Activated CD4-positive, alpha-beta T cell treated with anti-CD3 and anti-CD28 coated beads for 36 hours (primary cell): ENCODE measurements at regions not wholly inside any gene's neighbourhood (a gene's known extent, or its start where the extent isn't known, plus 50 kb on each side); places are given as distances from the start of the nearest gene placed in this dataset.

ENCODE experiments used
- ATAC-seq: fragments of 200-7000 bp; cut with Tn5 transposase; one replicate; pipeline ENCODE4 v1.10.0; 2021; ENCODE audit warnings: mild to moderate bottlenecking, moderate library complexity
- CTCF ChIA-PET: fragments of 350-600 bp; sonication (Branson Sonifier 250); formaldehyde crosslinking; loops from one replicate; lab custom pipeline; 2021; ENCODE audit warnings: antibody characterized with exemption; lab: Charles Lee
- POLR2A ChIA-PET: fragments of 350-600 bp; sonication (Branson Sonifier 250); formaldehyde crosslinking; loops from one replicate; lab custom pipeline; 2021; ENCODE audit warnings: antibody characterized with exemption, inconsistent platforms; lab: Charles Lee
- DNase-seq: peaks from one replicate; pipeline ENCODE4 v3.0.0-alpha.2; 2020
- H3K27ac Mint-ChIP-seq: one replicate; pipeline ENCODE4 v1.8.0; 2021; ENCODE audit warnings: mixed read lengths
- H3K27me3 Mint-ChIP-seq: one replicate; pipeline ENCODE4 v1.8.0; 2021; ENCODE audit warnings: mixed read lengths
- H3K36me3 Mint-ChIP-seq: one replicate; pipeline ENCODE4 v1.8.0; 2021; ENCODE audit warnings: low read depth, mixed read lengths
- H3K4me1 Mint-ChIP-seq: one replicate; pipeline ENCODE4 v1.8.0; 2021; ENCODE audit warnings: mixed read lengths
- H3K4me3 Mint-ChIP-seq: one replicate; pipeline ENCODE4 v1.8.0; 2021; ENCODE audit warnings: mild to moderate bottlenecking, moderate library complexity, mixed read lengths
- H3K9me3 Mint-ChIP-seq: one replicate; pipeline ENCODE4 v1.8.0; 2021; ENCODE audit warnings: low read depth, mixed read lengths
- intact Hi-C, 2 experiments: fragments of 100-400 bp; cut with DNase I in 1 of 2; cut with micrococcal nuclease in 1 of 2; formaldehyde crosslinking; loops; one replicate each; pipeline versions ENCODE4 v1.14.2 to v1.15.1; 2022 to 2024; cut with DNase I, micrococcal nuclease

DNA sequence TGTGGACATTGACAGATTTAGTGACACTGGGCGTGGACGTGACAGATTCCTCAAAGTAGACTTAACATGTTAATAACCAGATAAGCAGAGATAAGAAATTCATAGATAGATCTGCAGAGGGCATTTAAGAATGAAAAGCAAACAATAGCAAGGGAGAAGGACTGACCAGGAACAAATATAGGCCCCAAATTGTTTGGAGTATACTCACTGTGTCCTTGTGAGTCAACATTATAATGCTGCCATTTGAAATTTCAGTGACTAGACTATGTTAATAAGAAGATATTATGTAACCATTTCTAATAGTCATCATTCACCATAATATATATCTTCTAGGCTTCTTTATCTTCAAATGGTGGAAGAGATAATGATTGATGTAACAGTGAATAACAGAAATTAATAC, 78.1 kb upstream of the SLC38A11 start:
- Mint-ChIP-seq H3K4me3 (no peak overlapping the region), H3K4me1 (no peaks in the 10 kb centered on the region), H3K36me3 (no peaks in the 10 kb centered on the region), H3K27ac (no peak overlapping the region), H3K27me3 (no peaks in the 10 kb centered on the region), H3K9me3 (peaks cover 6% of the 10 kb centered on the region)
- DNase-seq (no peak), ATAC-seq (no peak)
- intact Hi-C loops: no loop called here
- ChIA-PET CTCF (interaction anchor here (1.1 kb wide), 1 partner anchor 19 kb away, joined by 3 read pairs; no protein-coding TSS in a partner anchor), POLR2A (no interaction called here)

DNA sequence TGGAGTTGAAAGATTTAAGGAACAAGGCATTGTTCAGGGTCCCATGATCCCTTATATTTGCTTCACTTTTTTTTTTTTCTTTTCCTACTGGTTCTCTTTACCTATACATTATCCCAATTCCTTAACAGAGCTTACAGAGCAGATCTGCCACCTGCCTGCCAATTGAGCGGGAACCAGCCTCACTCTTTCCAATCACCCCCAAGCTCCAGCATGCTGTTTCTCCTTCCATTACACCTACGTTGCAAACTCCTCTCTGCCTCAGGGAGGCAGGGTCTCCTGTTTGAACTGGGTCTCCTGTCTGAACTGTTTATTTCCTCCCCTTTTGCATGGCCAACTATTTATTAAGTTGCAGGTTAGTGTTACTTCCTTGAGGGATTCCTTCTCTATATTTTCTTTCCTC, 77.2 kb upstream of the SLC38A11 start:
- no peak for ATAC-seq
- no peaks in the 10 kb centered on the region for H3K36me3 Mint-ChIP-seq
- peaks cover 2% of the 10 kb centered on the region for H3K9me3 Mint-ChIP-seq
- CTCF ChIA-PET: interaction anchor here (1.0 to 1.1 kb wide), 2 partner anchors 16 to 18 kb away, joined by 3 read pairs; no protein-coding TSS in a partner anchor
- no peaks in the 10 kb centered on the region for H3K4me1 Mint-ChIP-seq
- DNase-seq: no peak
- no peaks in the 10 kb centered on the region for H3K27me3 Mint-ChIP-seq
- no peak overlapping the region for H3K27ac Mint-ChIP-seq
- POLR2A ChIA-PET: no interaction called here
- no peak overlapping the region for H3K4me3 Mint-ChIP-seq
- intact Hi-C loops: no loop called here

DNA sequence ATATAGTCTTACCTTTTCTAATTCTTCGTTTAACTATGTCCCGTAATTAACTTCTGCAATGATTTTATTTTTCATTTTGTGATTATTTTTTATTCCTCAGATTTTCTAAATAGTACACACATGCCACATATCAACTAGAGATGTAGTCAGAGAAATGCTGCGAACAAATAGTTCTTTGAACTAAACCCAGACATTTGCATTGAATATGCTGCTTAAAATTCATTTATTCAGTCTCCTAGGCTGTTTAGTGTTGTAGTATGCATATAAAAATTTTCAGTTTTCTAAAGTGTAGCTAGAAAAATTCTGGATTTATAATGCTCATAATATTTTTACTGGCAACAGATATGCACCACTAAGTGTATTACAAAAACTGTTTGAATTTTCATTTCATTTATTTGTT, 68.9 kb upstream of the SLC38A11 start:
- Mint-ChIP-seq H3K27me3 (no peaks in the 10 kb centered on the region), H3K4me3 (no peak overlapping the region), H3K36me3 (no peaks in the 10 kb centered on the region), H3K9me3 (no peaks in the 10 kb centered on the region), H3K4me1 (no peaks in the 10 kb centered on the region), H3K27ac (no peak overlapping the region)
- ChIA-PET POLR2A (no interaction called here), CTCF (no interaction called here)
- intact Hi-C loops: no loop called here
- ATAC-seq (no peak), DNase-seq (no peak)

DNA sequence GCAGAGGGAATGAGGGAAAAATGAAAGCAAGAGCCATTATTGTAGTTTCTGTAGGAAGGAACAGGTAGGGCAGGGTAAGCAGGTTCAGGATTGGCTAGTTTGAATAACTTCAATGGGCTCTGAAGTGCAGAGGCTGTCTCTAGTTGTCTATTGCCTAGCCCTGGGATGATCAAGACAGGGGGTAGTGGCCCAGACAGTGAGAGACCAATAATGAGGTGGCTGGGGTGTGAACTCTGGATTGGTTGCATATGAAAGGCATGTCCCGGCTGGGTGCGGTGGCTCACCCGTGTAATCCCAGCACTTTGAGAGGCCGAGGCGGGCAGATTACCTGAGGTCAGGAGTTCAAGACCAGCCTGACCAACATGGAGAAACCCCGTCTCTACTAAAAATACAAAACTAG, 67.5 kb upstream of the SLC38A11 start:
- ATAC-seq (no peak), DNase-seq (no peak)
- no peaks in the 10 kb centered on the region for H3K4me1 Mint-ChIP-seq
- H3K36me3 Mint-ChIP-seq: no peaks in the 10 kb centered on the region
- no peaks in the 10 kb centered on the region for H3K27me3 Mint-ChIP-seq
- no peak overlapping the region for H3K27ac Mint-ChIP-seq
- CTCF ChIA-PET: no interaction called here
- POLR2A ChIA-PET: no interaction called here
- intact Hi-C loops: no loop called here
- no peaks in the 10 kb centered on the region for H3K9me3 Mint-ChIP-seq
- H3K4me3 Mint-ChIP-seq: no peak overlapping the region

DNA sequence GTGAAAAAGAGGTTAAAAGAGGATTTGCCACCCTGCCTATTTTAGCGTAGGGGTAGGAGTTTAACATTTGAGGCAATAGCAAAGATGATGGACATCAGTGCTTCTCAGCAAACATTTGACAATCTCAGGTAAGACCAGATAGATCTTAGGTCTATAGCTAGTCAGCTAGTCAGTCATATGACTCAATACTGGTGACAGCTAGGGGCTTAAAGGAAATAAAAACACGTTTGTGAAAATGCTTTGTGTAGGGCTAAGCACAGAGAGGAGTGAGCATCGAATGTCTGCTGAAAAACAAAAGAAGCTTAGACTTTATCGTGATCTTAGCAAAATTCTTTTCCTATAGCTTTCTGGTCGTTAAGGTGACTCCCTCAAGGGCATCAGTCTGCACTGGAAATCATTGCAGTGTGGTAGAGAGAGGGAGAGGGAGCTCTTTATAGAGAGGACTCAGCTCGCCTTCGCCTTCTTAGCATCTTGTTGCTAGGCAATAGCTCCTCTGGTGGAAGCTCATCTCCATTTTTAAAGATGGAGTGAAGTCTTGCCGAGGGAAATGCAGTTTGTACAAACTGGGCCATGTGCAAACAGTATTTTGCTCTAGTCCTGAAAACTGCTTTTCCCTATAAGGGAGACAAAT, 62.8 kb upstream of the SLC38A11 start:
- Mint-ChIP-seq H3K36me3 (no peaks in the 10 kb centered on the region), H3K27ac (no peak overlapping the region), H3K4me1 (no peaks in the 10 kb centered on the region), H3K4me3 (no peak overlapping the region), H3K9me3 (no peaks in the 10 kb centered on the region), H3K27me3 (peaks cover 3% of the 10 kb centered on the region)
- ATAC-seq (no peak), DNase-seq (no peak)
- POLR2A ChIA-PET: no interaction called here
- CTCF ChIA-PET: interaction anchor here (1.1 to 4.5 kb wide), 3 partner anchors 11 to 193 kb away, joined by 4 to 41 read pairs (median 4); partner anchors contain the start of gene SCN3A
- intact Hi-C loops: loop anchor here (2.0 to 10.0 kb wide), 4 partner anchors 184 to 857 kb away; partner anchors contain the start of gene SCN3A (in 1 of the 2)

DNA sequence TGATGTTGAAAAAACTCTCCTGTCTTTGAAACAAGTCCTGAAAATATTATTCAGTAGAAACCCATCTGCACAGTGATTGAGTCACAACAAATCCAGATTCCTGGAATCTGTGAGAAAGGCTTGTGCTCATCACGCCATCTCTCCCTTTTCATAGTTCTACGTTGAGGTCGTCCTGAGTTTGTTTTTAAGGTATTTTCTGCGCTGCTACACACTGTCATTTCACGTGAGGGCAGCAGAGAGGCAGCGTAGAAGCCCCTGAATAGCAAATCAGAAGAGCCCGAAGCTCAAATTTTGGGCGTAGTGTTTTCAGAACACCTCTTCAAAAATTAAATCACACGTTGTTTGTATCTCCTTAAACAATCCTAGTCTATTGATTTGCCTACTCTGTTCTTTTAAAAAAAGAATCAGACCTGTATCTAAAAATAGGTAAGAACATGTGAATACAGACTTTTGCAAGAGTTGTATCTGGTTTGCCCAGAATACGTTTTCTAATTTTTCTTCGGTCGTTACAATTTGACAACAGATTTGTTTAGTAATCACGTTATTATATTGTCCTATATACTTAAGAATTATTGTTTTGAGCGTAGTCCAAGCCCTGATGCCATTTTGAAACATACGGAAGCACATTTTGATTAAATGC, 61.6 kb upstream of the SLC38A11 start:
- DNase-seq (peak; percentile 54), ATAC-seq (peak; percentile 78)
- no peaks in the 10 kb centered on the region for H3K9me3 Mint-ChIP-seq
- peaks cover 3% of the 10 kb centered on the region for H3K27me3 Mint-ChIP-seq
- intact Hi-C loops: loop anchor here (2.0 to 10.0 kb wide), 4 partner anchors 185 to 858 kb away; partner anchors contain the start of gene SCN3A (in 1 of the 2)
- no peaks in the 10 kb centered on the region for H3K36me3 Mint-ChIP-seq
- ChIA-PET POLR2A (no interaction called here), CTCF (interaction anchor here (0.6 to 4.5 kb wide), 25 partner anchors 10 to 857 kb away, joined by 3 to 41 read pairs (median 4); partner anchors contain the start of gene SCN3A)
- no peak overlapping the region for H3K27ac Mint-ChIP-seq
- H3K4me1 Mint-ChIP-seq: no peaks in the 10 kb centered on the region
- H3K4me3 Mint-ChIP-seq: no peak overlapping the region

DNA sequence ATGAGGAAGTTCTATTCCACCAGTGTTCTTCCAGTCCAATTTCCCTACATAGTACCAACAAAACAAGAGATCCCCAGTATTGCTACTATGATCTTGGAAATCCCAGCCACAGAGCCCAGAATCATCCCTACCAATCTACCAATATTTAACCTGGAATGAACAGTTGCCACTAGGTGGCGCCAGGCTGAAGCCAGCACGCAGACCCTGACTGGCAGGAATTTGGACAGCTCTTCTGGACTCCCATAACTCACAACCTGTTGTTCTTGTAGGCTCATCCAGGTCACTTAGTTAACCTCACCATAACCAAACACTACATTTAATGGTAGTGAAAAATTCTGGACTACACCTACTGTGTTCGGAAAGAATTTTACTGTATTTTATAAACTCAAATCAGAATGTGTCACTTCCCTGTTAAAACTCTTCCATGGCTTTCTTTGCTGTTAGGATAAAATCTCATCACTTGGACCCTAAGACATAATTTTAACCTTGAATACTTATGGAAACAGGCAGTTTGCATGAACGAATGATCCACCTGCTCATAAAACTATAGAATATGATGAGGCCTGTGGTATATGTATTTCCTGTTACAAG, 59.8 kb upstream of the SLC38A11 start:
- no peaks in the 10 kb centered on the region for H3K36me3 Mint-ChIP-seq
- peak; percentile 78 for DNase-seq
- POLR2A ChIA-PET: no interaction called here
- H3K27ac Mint-ChIP-seq: no peak overlapping the region
- CTCF ChIA-PET: interaction anchor here (0.8 to 4.5 kb wide), 8 partner anchors 12 to 241 kb away, joined by 3 to 41 read pairs (median 5); partner anchors contain the start of gene SCN3A
- no peaks in the 10 kb centered on the region for H3K9me3 Mint-ChIP-seq
- intact Hi-C loops: loop anchor here (1.0 to 10.0 kb wide), 6 partner anchors 187 to 860 kb away; partner anchors contain the start of gene SCN3A (in 2 of the 2)
- H3K4me3 Mint-ChIP-seq: no peak overlapping the region
- H3K27me3 Mint-ChIP-seq: peaks cover 7% of the 10 kb centered on the region
- peak; percentile 63 for ATAC-seq
- H3K4me1 Mint-ChIP-seq: no peaks in the 10 kb centered on the region

DNA sequence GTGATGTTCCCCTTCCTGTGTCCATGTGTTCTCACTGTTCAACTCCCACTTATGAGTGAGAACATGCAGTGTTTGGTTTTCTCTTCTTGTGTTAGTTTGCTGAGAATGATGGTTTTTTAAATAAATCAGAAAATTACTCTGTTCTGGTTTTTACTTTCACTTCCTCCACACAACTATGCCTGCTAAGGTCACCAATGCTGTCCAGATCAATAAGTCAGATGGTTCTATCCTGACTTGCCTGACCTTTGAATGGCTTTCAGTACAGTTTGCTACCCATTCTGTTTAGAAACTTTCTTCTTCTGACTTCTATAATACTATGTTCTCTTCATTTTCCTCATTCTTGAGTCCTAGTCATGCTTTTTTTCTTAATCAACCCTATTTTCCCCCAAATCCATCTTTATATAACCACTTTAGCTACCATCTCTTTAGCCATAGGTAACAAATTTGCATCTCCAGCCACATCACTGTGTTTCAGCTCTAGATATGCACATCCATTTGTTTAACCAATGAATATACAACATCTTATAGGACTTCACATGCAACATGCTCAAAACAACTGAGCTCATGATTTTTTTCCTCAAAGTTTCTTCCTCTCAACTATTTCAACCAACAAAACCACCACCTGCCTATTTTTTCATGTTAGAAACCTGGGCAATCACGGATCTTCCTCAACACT, 58.8 kb upstream of the SLC38A11 start:
- intact Hi-C loops: loop anchor here in 1 of 2 experiments (2.0 to 10.0 kb wide), 3 partner anchors 277 to 861 kb away; no protein-coding TSS in a partner anchor
- H3K27ac Mint-ChIP-seq: no peak overlapping the region
- no peaks in the 10 kb centered on the region for H3K36me3 Mint-ChIP-seq
- POLR2A ChIA-PET: no interaction called here
- H3K9me3 Mint-ChIP-seq: no peaks in the 10 kb centered on the region
- CTCF ChIA-PET: interaction anchor here (0.7 to 4.5 kb wide), 7 partner anchors 12 to 278 kb away, joined by 3 to 41 read pairs (median 3); partner anchors contain the start of gene SCN3A
- no peak overlapping the region for H3K4me3 Mint-ChIP-seq
- ATAC-seq (no peak), DNase-seq (no peak)
- peaks cover 9% of the 10 kb centered on the region for H3K27me3 Mint-ChIP-seq
- H3K4me1 Mint-ChIP-seq: no peaks in the 10 kb centered on the region

DNA sequence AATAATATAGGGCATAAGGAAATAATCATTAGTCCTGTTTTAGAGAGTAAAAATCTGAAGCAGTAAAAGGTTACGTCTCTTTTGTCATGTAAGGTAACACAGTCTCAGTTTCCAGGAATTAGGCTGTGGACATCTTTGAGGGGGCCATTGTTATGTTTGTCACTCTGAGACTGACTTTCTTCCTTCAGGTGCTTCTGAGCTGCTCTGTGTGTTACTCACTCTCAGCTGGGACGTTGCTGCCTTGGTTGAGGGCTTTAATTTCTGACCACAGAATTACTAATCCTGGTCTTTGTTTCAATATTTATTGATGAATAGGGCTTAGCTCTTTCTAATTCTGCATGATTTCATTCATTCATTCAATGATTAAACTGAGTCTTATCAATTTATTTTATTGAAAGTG, 55.9 kb upstream of the SLC38A11 start:
- ATAC-seq (no peak), DNase-seq (no peak)
- CTCF ChIA-PET: no interaction called here
- Mint-ChIP-seq H3K9me3 (no peaks in the 10 kb centered on the region), H3K27ac (no peak overlapping the region), H3K27me3 (peaks cover 9% of the 10 kb centered on the region), H3K36me3 (no peaks in the 10 kb centered on the region), H3K4me3 (no peak overlapping the region), H3K4me1 (no peaks in the 10 kb centered on the region)
- intact Hi-C loops: loop anchor here in 1 of 2 experiments (10.0 kb wide), 1 partner anchor 864 kb away; no protein-coding TSS in a partner anchor
- POLR2A ChIA-PET: no interaction called here

DNA sequence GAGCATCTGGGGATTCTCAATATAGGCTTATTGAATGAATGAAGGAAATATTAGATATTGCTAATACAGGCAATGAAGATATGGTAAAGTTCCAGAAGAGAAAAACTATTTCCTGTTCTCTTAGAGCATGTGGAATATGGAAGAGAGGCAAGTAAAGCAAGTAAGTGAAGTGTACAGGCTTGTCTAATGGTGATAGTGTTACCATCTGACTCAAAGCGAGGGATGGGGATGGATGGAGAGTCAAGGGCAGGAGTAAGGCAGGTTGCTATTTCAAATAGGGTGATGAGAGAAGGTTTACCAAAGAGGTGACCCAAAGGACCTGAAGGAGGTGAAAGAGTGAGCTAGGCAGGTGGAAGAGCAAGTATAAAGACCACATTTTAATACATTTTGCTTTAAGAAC, 55.2 kb upstream of the SLC38A11 start:
- CTCF ChIA-PET: no interaction called here

DNA sequence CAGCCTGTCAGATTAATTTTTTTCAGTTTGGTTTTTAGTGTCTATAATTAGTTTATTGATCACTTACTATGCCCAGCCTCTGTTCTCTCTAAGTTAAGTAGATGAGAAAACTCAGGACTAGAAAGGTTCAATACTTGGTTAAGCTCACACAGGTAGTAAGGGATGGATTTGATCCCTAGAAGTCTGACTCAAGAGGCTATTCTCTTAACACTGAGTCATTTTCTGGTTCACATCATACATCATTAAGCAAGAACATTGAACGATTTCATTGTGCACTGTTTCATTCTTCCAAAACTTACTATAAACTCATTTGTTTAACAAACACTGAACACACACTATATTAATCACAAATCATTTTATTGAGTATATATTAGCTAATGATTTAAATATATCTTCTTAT, 54.1 kb upstream of the SLC38A11 start:
- ATAC-seq (no peak), DNase-seq (no peak)
- Mint-ChIP-seq H3K4me1 (no peaks in the 10 kb centered on the region), H3K4me3 (no peak overlapping the region), H3K27me3 (peaks cover 9% of the 10 kb centered on the region), H3K36me3 (no peaks in the 10 kb centered on the region), H3K27ac (no peak overlapping the region), H3K9me3 (no peaks in the 10 kb centered on the region)
- ChIA-PET POLR2A (no interaction called here), CTCF (no interaction called here)
- intact Hi-C loops: no loop called here

More for the DNA sequence above, 55.2 kb upstream of the SLC38A11 start:
- Mint-ChIP-seq H3K4me1 (no peaks in the 10 kb centered on the region), H3K9me3 (no peaks in the 10 kb centered on the region), H3K27me3 (peaks cover 9% of the 10 kb centered on the region), H3K27ac (no peak overlapping the region), H3K36me3 (no peaks in the 10 kb centered on the region), H3K4me3 (no peak overlapping the region)
- DNase-seq (no peak), ATAC-seq (no peak)
- POLR2A ChIA-PET: no interaction called here
- intact Hi-C loops: loop anchor here in 1 of 2 experiments (10.0 kb wide), 1 partner anchor 864 kb away; no protein-coding TSS in a partner anchor
